ENCODE measurements at regions not wholly inside any gene's neighbourhood (a gene's known extent, or its start where the extent isn't known, plus 50 kb on each side); places are given as distances from the start of the nearest gene placed in this dataset.

GRCh38 chr3:42013691-42014457, 52.0 kb upstream of the ULK4 start:
- TF ChIP-seq CTCF (conservative IDR thresholded peaks at IDR 0.05 in 1 of 2, IDR thresholded peaks at IDR 0.05 in 1 of 2; ENCODE audit: low read depth in 1 of 2, low read length in 2 of 2) (no peak), EZH2 (IDR thresholded peaks at IDR 0.05; ENCODE audit: low read length, missing control alignments) (no peak)
